HG03097 (cell line): ENCODE measurements at regions not wholly inside any gene's neighbourhood (a gene's known extent, or its start where the extent isn't known, plus 50 kb on each side); places are given as distances from the start of the nearest gene placed in this dataset.

Experiments
- ATAC-seq: cut with Tn5 transposase; IDR thresholded peaks from one replicate; pipeline ENCODE4 v1.9.1; 2021; ENCODE audit not compliant: unreplicated experiment, low FRiP score

DNA sequence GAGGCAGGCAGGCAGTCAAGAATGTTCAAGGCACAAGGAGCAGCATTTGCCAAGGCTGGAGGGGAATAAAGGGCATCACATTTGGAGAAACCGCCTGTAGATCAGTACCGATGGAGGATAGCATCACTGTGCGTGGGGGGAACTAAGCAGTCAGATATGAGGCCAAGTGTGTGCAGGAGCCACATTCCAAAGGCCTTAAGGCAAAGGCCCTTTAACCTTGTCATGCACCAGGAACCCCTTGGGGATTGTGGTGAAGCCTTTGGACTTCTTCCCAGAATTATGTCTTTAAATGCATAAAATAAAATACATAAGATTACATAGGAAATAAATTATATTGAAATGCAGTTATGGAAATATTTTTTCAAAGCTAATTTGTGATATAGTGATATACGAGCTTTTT is 532.1 kb downstream of the BUD13 start:
- ATAC-seq = no peak

DNA sequence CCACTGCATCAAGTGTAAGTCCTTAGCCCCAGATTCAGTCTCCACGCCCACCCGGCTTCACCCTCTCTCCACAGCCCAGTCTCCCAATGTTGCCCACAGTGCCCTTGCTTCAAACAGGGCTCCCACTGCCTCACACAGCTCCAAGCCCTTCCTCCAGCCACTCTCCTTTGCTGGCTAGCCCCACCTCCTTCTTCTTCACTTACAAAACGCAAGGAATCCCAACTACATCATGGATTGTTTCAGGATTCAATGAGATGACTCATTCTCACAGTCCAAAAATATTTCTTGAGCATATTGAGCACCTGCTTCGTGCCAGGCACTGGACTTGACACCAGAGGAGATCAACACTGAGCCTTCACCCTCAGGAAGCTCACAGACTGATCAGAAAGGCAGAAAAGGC is 533.5 kb downstream of the BUD13 start:
- no peak for ATAC-seq

DNA sequence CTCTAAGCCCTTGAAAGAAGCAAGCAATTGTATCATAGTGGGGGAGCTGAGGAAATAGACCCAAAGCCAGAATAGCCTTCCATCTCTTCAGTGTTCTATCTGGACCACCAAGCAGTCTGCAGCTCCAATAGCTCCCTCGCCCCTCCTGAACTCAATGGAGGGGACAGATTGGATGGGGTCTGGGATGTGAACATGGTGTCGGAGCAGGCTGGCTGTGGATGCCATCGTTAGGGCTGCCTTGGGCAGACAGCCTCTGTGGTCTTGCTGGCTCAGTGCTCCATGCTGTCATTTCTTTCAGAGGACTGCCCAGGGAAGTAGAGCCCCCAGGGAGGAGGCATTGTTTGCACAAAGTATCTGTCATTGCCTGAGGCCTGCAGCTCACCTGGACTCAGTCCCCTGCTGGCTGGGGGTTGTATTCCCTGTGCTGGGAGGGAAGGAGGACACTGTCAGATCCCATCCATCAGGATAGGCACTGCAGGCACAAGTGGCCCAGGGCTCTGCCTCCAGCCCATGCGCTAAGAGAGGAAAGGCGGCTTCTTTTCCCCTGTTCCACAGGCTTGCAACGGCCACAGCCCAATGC is 537.7 kb downstream of the BUD13 start:
- ATAC-seq = no peak

DNA sequence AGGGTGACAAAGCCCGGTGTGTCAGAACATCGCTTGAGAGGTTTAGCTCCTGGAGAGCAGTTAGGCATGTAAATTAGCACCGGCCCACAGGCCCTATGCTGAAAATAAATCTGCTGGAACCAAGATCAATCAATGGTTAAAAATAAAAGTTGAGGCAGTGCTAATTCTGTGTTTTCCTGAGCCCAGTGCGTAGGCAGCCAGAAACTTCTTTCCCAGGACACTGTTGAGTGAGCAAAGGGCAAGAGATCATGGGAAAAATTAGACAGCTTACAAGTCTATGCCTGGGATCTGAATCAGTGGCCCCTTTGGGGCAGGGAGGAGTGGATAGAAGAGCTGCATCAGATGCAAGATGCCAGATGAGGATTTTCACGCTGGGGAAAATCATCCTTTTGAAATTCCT is 539.2 kb downstream of the BUD13 start:
- ATAC-seq = no peak

DNA sequence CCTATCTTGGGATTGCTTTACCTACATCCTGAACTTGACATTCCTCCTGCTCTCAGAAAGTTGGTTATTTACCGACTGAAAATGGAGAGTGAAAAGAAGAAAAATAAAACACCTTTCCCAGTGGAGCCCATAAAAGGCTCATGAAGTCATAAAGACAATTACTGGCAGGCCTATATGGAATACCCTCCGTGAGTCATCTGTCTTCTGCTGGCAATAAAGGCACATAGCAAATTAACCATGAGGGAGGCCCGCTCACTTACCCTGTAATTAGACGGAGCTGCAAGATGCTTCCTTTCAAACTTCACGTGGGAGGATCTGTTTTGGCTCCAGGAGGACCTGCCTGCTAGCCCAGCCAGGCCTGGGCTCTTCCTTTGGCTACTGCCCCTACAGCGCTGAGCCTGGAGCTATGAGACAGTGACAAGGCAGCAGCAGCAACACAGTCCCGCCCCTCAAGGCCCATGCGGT is 540.4 kb downstream of the BUD13 start:
- no peak for ATAC-seq

DNA sequence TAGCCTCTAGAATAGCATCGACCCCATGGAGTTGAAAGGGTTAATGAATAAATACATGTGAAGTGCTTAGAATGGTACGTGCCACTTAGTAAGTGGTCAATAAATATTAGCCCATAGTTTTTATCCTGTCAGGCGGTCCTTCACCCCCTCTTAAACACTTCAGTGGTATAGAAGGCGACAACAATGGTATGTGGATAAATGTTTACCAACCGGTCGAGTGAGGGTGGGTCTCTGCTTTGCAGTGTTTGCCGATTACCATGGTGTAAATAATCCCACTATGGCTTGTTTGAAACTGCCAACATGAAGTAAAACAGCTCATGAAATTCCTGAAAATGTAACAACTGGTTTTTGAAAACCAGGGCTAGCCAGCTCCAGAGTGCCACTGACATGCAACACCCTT is 541.2 kb downstream of the BUD13 start:
- no peak for ATAC-seq

DNA sequence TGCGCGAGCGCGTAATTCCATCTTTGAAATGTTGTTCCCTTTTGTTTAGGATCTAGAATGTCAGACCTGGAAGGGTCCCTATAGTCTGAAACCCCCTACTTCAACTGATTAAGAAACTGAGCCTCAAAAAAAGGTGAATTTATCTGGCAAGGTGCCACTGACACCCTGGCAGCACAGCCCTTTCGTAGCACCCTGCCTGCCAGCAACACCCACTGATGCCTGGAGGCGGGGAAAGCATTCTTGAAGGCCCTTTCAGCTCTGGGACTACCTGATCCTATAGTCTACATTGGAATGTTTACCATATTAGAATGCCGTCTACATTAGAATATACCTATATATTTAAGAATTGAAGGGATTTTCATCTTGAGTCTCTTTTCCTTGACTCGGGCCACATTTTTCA is 542.3 kb downstream of the BUD13 start:
- ATAC-seq = no peak

DNA sequence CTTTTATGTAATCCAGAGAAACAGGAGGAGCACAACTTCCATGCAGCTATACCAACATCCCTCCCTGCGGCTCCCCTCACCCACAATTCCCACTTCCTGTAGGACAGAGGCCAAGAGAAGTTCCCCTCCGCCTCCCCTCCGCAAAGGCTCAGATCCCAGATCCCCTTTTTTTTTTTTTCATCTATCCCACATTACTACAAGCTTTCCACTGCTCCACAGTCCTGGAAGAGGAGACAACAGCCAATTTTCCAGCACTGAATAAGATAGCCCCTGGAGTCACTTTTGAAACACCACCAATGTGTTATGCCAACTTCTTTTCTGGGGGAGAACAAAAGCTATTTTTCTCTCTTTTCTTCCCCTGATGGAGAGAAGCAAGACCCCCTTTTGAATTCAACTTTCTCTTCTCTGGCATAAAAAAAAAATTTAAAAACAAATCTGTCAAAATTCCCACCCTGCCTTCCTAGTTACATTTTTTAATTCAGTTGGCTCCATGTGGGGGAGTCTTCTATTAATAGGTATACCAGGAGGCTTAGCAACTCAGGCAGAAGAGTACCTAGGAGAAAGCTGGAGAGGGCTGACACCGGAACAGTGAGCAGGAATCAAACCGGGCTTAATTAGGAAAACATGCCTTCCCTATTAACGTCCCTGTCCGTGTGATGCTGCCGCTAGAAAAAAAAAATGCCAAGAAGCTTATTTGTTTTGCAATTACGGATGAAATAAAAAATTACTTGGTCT is 543.4 kb downstream of the BUD13 start:
- ATAC-seq = no peak

DNA sequence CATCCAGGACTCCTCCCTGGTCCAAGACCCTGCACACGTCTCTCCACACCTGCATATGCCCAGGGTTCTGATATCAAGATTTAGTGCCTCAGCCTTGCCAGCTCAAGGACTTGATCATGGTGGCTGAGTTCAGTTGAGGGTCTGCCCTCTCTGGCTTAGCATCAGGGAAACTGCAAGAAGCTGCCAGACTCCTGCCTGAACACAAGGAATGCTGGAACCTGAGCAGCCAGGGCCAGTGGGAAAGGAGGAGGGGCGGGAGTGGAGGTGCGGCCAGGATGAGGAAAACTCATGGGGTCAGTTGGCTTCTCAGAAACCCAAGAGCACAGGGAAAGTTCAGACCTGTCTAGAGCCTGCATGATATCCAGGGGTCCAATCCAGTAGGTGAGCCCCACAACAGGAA is 546.1 kb downstream of the BUD13 start:
- ATAC-seq = no peak

DNA sequence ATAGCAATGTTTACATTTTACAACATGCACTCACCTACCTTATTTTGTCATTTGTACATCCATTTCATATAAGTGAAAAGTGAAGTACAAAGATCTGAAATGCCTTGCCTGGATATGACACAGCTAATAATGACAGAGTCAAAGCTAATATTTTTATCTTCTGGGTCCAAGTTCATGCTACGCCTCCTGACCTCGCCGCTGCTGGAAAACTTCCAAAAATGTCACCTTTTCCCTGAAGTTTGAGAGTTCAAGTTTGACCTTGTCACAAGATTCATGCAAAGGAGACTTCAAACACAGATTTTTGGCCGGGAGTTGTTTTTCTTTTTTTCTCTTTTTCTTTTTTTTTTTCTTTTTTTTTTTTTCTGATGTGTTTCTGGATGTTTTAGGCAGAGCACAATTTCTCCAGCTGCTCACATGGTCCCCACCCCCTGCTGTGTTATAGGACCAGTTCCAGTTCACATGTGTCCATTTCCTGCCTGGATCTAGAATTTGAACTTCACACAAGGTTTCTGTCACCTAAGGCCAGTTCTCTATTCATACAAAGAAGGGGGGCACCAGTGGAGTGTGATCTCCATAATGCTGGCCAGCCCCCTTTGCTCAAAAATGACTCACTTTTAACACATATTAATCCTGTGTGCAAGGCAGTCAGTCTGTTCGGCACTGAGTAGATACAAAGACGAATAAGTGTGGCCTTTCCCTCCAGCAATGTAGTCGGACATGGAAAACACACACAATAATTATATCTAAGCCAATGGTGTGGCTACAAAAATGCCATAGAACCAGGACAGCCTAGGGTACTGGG is 546.8 kb downstream of the BUD13 start:
- no peak for ATAC-seq

DNA sequence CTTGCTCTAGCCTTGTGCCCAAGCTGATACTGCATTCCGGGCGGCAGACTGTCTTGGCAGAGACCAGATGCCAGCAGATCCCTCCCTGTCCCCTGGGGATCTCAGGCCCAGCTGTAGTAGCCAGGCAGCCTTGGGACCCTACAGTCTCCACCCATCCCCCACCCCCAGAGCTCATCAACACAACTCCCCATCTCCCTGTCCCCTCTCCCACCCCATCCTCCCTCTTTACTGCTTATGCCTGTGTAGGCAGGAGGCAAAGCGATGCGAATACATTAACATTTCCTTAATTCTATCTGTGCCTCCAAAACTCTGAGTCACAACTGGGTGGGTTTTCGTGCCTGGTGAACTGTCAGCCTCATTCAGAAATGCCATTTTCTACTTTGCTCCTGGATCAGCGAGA is 547.6 kb downstream of the BUD13 start:
- no peak for ATAC-seq

DNA sequence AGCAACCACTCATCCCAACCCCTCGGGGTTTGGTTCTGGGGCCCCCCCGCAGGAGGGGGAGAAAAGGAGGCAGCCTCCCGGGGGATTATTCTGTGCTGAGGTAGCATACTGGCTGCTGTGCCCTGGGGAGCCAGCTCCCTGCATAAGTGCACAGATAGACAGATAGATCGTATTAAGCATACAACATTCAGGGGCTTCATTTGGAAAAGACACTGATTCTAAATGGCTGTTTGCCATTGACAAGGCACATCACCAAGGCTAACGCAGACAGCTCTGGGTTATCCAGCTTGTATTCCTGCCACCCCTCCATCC is 547.9 kb downstream of the BUD13 start:
- no peak for ATAC-seq

DNA sequence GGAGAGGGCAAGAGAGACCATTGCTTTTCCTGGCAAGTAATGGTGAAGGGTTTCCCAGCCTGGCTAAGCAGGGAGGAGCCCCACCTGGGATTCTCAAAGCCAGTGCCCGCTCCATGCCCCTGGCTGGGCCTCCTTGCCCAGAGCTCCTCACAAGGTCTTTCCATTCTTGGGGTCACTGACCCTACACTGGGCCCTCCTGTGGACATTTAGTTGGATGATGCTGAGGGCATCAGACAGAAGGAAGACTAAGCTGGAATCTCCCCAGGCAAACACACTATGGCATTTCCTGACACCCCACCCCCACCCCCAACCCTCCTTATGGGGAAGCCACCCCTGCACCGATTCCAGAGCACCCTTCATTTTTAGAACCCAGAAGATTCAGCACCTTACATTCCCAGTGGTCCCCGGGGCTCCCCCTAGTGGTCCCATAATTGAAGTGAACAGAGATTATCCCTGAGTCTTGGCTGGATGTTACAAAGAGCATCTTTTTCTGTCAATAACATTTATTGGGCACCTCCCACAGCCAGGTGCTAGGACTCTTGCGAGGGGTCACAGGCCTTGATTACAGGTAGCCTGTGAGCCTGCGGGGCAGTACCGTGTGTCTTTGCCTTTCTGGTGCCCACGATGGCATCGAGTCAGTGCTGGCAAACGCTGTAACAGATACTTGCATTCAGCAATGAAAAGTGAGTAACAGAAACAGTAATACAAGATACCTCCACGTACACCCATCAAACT is 548.5 kb downstream of the BUD13 start:
- no peak for ATAC-seq

DNA sequence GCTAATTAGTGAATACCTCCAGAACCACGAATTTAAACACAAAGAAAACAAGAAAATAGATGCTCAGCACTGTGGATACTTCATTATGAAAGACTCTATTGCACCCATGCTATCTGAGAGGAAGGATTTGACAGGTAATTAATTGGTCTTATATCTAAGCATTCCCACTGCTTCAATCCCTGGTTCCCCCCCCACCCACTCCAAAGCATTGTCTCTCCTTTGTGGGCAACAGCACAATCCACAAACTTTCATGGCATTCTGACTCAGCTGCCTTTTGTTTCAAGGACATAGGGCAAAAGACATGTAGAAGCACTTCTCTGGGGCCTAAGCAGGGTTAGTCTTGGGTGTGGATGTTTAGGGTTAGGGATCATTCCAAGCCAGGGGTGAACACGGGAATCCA is 551.4 kb downstream of the BUD13 start:
- no peak for ATAC-seq

DNA sequence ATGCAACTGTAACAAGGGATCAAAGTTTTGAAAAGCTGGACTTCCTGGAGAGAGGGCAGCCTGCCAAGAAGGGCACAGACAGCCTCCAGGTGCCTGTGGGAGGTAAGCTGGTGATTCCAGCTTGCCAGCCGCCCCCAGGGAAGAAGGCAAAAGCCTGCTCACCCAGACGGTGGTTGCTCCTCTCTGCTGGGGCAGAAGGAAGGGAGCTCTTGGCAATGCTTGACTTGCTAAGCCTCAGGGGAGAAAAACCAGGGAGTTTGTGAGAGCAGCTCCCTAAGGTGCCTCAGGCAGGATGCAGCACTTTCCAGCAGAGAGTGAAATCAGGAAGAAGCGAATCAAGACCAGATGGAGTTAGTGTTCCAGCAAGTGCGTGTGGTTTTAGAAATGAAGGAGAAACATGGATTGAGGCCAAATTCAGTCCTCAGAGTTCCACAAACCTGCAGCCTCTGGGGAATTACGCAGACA is 553.6 kb downstream of the BUD13 start:
- ATAC-seq = no peak

DNA sequence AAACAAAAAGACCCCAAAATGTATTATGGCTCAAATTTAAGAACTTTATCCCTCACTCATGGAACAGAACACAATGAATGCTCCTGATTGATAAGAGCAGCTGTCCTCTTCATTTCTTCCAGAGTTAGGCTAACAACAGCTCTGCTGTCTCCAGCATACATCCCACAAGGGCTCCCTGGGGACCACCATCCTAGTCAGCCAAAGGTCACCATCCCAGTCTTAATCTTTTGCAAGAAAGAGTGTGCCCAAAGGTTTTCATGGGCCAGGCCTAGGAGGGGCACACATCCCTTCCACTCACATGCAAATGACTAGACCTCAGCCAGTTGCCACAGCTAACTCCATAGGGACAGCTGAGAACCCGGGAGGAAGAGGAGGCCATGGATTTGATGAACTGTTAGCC is 555.3 kb downstream of the BUD13 start:
- ATAC-seq = no peak

DNA sequence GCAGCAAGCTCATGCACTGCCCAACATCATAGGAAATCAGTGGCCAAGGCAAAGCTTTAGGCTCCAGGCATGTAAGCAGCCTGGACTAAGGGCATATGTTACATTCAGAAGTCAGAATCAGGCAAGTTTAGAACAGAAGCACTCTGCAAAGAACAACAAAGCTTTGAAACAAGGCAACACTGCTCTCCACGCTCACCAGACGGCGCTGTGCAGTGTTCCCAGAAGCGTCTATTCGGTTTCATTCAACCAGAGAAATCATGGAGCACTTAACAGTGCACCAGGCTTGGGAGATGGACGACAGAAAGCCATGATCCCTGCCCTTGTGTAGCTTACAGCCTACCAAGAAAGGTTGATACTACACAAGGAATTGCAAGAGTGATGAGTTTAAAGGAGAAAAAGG is 555.8 kb downstream of the BUD13 start:
- no peak for ATAC-seq

DNA sequence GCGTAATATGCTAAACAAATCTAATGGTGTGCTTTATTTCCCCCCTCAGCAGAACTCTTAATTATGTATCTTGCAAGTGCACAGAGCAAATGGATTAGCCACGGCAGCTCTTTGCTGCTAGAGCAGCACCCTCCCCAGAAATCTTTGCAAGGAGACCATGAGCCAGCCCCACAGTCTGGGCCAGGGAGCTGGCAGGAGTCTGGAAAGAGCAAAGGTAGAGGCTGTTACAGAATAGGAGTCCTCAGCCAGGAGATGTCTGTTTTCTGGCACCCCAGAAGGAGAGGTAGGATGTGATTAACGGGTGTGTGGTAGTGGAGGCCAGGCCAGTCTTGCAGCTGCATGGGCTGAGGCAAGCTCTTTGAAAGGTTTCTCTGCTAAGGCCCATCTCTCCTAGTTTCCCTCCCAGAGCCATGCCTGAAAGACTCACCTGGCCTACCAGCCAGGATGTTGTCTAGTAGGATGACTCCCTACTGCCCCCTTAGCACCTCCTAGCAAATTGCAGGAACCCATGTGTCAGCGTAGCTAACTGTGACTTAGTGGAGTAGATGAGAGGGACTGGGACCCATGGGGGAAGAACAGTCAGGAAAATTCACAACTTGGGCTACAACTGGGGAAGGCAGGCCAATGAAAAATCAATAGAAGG is 557.2 kb downstream of the BUD13 start:
- ATAC-seq = no peak

DNA sequence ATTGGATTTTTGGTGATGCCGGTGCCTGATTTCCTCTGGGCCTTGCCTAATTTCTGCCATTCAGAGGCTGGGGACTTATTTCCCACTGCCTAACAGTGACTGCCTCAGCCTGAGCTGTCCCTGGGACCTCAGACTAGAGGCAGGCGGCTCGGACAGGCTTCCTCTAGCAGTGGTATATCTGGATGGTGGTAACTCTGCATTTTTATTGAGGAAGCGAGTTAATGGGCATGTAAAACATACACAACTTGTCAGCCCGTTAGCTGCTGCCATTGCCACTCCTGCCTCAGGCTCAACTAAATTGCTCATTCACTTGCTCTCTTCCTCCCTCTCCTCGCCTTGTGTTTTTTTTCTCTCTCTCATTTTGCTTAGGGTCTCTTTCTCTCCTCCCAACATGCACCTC is 561.6 kb downstream of the BUD13 start:
- ATAC-seq = no peak

DNA sequence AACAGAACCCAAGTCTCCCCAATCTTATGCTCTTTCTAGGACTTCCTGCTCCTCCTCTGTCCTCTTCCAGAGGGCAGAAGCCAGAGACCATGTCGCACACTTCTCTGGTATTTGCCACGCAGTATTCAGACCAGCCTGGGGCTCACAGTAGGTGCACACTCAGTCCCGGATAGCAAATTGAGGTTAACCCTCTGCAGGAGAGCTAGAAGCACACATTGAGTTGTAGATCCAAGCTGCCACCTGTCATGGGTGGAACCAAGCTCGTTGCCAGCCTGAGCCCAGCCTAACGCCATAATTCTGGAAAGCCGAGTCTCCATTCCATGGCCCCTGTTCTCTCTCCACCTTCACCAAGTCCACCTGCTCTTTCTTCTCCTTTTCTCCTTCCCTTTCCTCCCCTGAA is 562.1 kb downstream of the BUD13 start:
- ATAC-seq = no peak

DNA sequence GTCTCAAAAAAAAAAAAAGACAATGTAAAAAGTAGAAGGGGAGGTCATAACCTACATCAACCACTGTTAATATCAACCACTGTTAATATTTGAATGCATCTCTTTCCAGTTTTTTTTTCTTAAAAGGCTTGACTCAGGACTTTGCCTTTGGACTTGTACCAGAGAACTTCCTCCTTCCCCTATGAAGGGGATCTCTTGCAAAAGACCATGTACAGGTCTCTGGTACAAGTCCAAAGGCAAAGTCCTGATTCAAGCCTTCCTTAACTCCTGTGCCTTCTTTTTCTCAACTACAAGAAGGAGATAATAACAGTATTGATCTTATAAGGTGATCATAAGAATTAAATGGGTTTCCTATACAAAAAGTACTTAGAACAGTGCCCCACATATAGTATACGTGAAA is 563.5 kb downstream of the BUD13 start:
- ATAC-seq = no peak
